ENCODE measurements at regions not wholly inside any gene's neighbourhood (a gene's known extent, or its start where the extent isn't known, plus 50 kb on each side); places are given as distances from the start of the nearest gene placed in this dataset.

GRCh38 chr15:39157882-39158281 lies 423.0 kb upstream of the THBS1 start:
- no peak for DNase-seq
- intact Hi-C loops (cut with DNase I), result no loop called here

GRCh38 chr15:39159833-39160232 lies 421.0 kb upstream of the THBS1 start:
- intact Hi-C loops (cut with DNase I), result no loop called here
- no peak for DNase-seq

- intact Hi-C loops (cut with DNase I), result no loop called here
- no peak for DNase-seq
Measured at GRCh38 chr15:39161096-39161495, 419.8 kb upstream of the THBS1 start.

- DNase-seq, result no peak
- intact Hi-C loops (cut with DNase I), result no loop called here
Measured at GRCh38 chr15:39165020-39165706, 415.7 kb upstream of the THBS1 start.

GRCh38 chr15:39167164-39168058 lies 413.5 kb upstream of the THBS1 start:
- intact Hi-C loops (cut with DNase I), result no loop called here

GRCh38 chr15:39171944-39172368 lies 408.9 kb upstream of the THBS1 start:
- peak in 39 of 42 donors; percentile 7 to 81 (median 52) for DNase-seq
- intact Hi-C loops (cut with DNase I), result no loop called here

More at GRCh38 chr15:39167164-39168058, 413.5 kb upstream of the THBS1 start:
- DNase-seq, result no peak

- DNase-seq, result peak in 38 of 42 donors; percentile 5 to 63 (median 31)
- intact Hi-C loops (cut with DNase I), result no loop called here
Measured at GRCh38 chr15:39172380-39173281, 408.2 kb upstream of the THBS1 start.

- intact Hi-C loops (cut with DNase I), result no loop called here
- no peak for DNase-seq
Measured at GRCh38 chr15:39173426-39173825, 407.5 kb upstream of the THBS1 start.

- no peak for DNase-seq
- intact Hi-C loops (cut with DNase I), result no loop called here
Measured at GRCh38 chr15:39174332-39174731, 406.5 kb upstream of the THBS1 start.

- intact Hi-C loops (cut with DNase I), result no loop called here
- no peak for DNase-seq
Measured at GRCh38 chr15:39176030-39176429, 404.8 kb upstream of the THBS1 start.

- intact Hi-C loops (cut with DNase I), result no loop called here
- no peak for DNase-seq
Measured at GRCh38 chr15:39177561-39177960, 403.3 kb upstream of the THBS1 start.

GRCh38 chr15:39180030-39180429 lies 400.8 kb upstream of the THBS1 start:
- intact Hi-C loops (cut with DNase I), result no loop called here
- no peak for DNase-seq

GRCh38 chr15:39180483-39180933 lies 400.4 kb upstream of the THBS1 start:
- intact Hi-C loops (cut with DNase I), result no loop called here
- no peak for DNase-seq

- no peak for DNase-seq
Measured at GRCh38 chr15:39181056-39181747, 399.7 kb upstream of the THBS1 start.

GRCh38 chr15:39181940-39182339 lies 398.9 kb upstream of the THBS1 start:
- intact Hi-C loops (cut with DNase I), result no loop called here

More at GRCh38 chr15:39181056-39181747, 399.7 kb upstream of the THBS1 start:
- intact Hi-C loops (cut with DNase I), result no loop called here

GRCh38 chr15:39183164-39183881 lies 397.6 kb upstream of the THBS1 start:
- DNase-seq, result no peak
- intact Hi-C loops (cut with DNase I), result no loop called here

More at GRCh38 chr15:39181940-39182339, 398.9 kb upstream of the THBS1 start:
- DNase-seq, result no peak

- DNase-seq, result no peak
- intact Hi-C loops (cut with DNase I), result no loop called here
Measured at GRCh38 chr15:39184701-39185390, 396.0 kb upstream of the THBS1 start.

Measured in head of caudate nucleus (tissue), 42 donors.